SIG-M5 (cell line): ENCODE measurements at regions not wholly inside any gene's neighbourhood (a gene's known extent, or its start where the extent isn't known, plus 50 kb on each side); places are given as distances from the start of the nearest gene placed in this dataset.

Experiments
- DNase-seq: peaks from one replicate; lab custom pipeline; 2025; lab: John Stamatoyannopoulos, UW

GRCh38 chr12:68451261-68452077 is 119.3 kb upstream of the MDM1 start:
- DNase-seq: no peak

GRCh38 chr12:68452078-68452715 is 120.0 kb upstream of the MDM1 start:
- no peak for DNase-seq

GRCh38 chr12:68453278-68453677 is 121.1 kb upstream of the MDM1 start:
- no peak for DNase-seq

GRCh38 chr12:68453876-68454275 is 121.7 kb upstream of the MDM1 start:
- no peak for DNase-seq

- no peak for DNase-seq
Observed at GRCh38 chr12:68454892-68455291, 122.7 kb upstream of the MDM1 start.

GRCh38 chr12:68455691-68456345 is 123.7 kb upstream of the MDM1 start:
- DNase-seq: no peak

GRCh38 chr12:68458866-68459265 is 126.7 kb upstream of the MDM1 start:
- DNase-seq: no peak

- DNase-seq: no peak
Observed at GRCh38 chr12:68460236-68460635, 128.1 kb upstream of the MDM1 start.

- no peak for DNase-seq
Observed at GRCh38 chr12:68461645-68462044, 129.5 kb upstream of the MDM1 start.

- no peak for DNase-seq
Observed at GRCh38 chr12:68462803-68463202, 130.6 kb upstream of the MDM1 start.

- no peak for DNase-seq
Observed at GRCh38 chr12:68465227-68465626, 133.1 kb upstream of the MDM1 start.

- no peak for DNase-seq
Observed at GRCh38 chr12:68467514-68467913, 135.4 kb upstream of the MDM1 start.

GRCh38 chr12:68468036-68468435 is 135.9 kb upstream of the MDM1 start:
- DNase-seq: no peak

- no peak for DNase-seq
Observed at GRCh38 chr12:68469113-68469512, 137.0 kb upstream of the MDM1 start.

- no peak for DNase-seq
Observed at GRCh38 chr12:68470664-68471328, 138.6 kb upstream of the MDM1 start.

GRCh38 chr12:68474467-68475204 is 136.1 kb upstream of the RAP1B start:
- no peak for DNase-seq

- no peak for DNase-seq
Observed at GRCh38 chr12:68476794-68477193, 133.9 kb upstream of the RAP1B start.

GRCh38 chr12:68477261-68477772 is 133.4 kb upstream of the RAP1B start:
- no peak for DNase-seq

GRCh38 chr12:68477906-68478305 is 132.8 kb upstream of the RAP1B start:
- no peak for DNase-seq

GRCh38 chr12:68478516-68479260 is 132.0 kb upstream of the RAP1B start:
- no peak for DNase-seq
